Right lobe of liver (tissue), 6 donors: ENCODE measurements at regions not wholly inside any gene's neighbourhood (a gene's known extent, or its start where the extent isn't known, plus 50 kb on each side); places are given as distances from the start of the nearest gene placed in this dataset.

ENCODE experiments used
- ATAC-seq, 4 donors: fragments of 200-7000 bp; cut with Tn5 transposase; one replicate each; pipeline ENCODE4 v1.9.1; 2020; ENCODE audit warnings: mild to moderate bottlenecking in 4 of 4, moderate library complexity in 4 of 4
- DNase-seq, 3 donors: peaks; one replicate each; pipeline ENCODE4 v3.0.0-alpha.2; 2020
- H3K27ac ChIP-seq, 3 donors: fragments of 200-600 bp; one replicate each; pipeline ENCODE4 v1.8.0; 2022
- H3K27me3 ChIP-seq, 2 donors: fragments of 200-600 bp; one replicate each; pipeline ENCODE4 v1.8.0; 2022
- H3K36me3 ChIP-seq, 4 donors: fragments of 200-600 bp; sonication (generic) in 1 of 4; one replicate each; pipeline versions ENCODE4 v1.5.1 to v1.8.0; 2017 to 2022; ENCODE audit warnings: control low read depth in 1 of 4
- H3K4me1 ChIP-seq, 4 donors: fragments of 200-600 bp; sonication (generic) in 1 of 4; one replicate each; pipeline versions ENCODE4 v1.5.1 to v1.8.0; 2017 to 2022; ENCODE audit warnings: control low read depth in 1 of 4
- H3K4me3 ChIP-seq, 3 donors: fragments of 200-600 bp; one replicate each; pipeline ENCODE4 v1.8.0; 2022
- H3K9me3 ChIP-seq, 4 donors: fragments of 200-600 bp; sonication (generic) in 1 of 4; one replicate each; pipeline versions ENCODE4 v1.5.1 to v1.8.0; 2017 to 2022; ENCODE audit warnings: control low read depth in 1 of 4
- POLR2A ChIP-seq: fragments of 450-650 bp; IDR thresholded peaks from one replicate; pipeline ENCODE4 v1.6.1; 2017; ENCODE audit warnings: antibody characterized with exemption, mild to moderate bottlenecking
- WGBS: methylation state at CpG from one replicate; pipeline ENCODE4 v1.1.6; 2018; ENCODE audit warnings: low coverage, low lambda C conversion rate; ENCODE audit not compliant: insufficient coverage; ENCODE audit errors: missing lambda C conversion rate; 5-methylcytosine and 5-hydroxymethylcytosine counted together
- intact Hi-C, 2 donors: fragments of 100-400 bp; cut with DNase I; formaldehyde crosslinking; loops; one replicate each; pipeline versions ENCODE4 v1.11.2 to v1.14.1; 2022
- TF ChIP-seq, protein P1 (sequence below), 4 donors: fragments of 200-600 bp in 3 of 4; fragments of 450-650 bp in 1 of 4; IDR thresholded peaks; one replicate each; pipeline versions ENCODE4 v1.5.1 to v1.8.0; 2016 to 2022; ENCODE audit warnings: antibody characterized with exemption in 4 of 4, mild to moderate bottlenecking in 2 of 4
- donor health status: DM: no; HTN: yes; CAD: no.
- donor health status: DM: no; HTN: no; CAD: no.
- donor health status: DM: no; HTN: no; CAD: no.
- donor health status: DM: no; HTN: yes; CAD: no.
- donor health status: DM: no; HTN: yes; CAD: no.

DNA sequence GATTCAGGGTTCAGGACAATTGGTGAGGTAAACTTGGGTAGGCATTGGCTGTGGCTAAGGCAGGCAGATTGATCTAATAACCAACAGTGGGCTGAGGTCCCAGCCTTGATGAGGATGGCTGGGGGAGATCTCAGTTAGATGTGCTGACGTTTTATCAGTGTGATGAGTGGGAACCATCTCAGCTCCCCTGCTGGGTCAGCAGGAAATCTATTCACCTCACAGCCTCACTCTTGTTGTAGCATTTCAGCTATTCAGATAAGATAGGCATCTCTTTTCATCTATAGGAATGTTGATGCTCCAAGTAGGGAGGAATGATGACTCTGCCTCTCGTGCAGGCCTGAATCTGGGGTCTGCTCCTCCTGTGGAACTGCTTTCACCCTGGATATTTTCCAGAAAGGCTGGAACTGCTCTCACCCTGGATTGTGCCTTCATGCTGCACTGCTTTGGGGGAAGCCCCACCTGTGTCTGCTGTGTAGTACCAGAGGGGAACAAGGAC is 973.7 kb downstream of the NSUN3 start:
- 17% methylated on average over 1 of the region's 2 CpGs for WGBS
- ATAC-seq = no peak
- Histone ChIP-seq H3K36me3 (no peaks in the 10 kb centered on the region), H3K27ac (no peak overlapping the region), H3K9me3 (no peaks in the 10 kb centered on the region), H3K4me1 (no peaks in the 10 kb centered on the region), H3K4me3 (no peak overlapping the region), H3K27me3 (no peaks in the 10 kb centered on the region)
- DNase-seq = no peak
- intact Hi-C loops = no loop called here
- TF ChIP-seq, protein P1, sequence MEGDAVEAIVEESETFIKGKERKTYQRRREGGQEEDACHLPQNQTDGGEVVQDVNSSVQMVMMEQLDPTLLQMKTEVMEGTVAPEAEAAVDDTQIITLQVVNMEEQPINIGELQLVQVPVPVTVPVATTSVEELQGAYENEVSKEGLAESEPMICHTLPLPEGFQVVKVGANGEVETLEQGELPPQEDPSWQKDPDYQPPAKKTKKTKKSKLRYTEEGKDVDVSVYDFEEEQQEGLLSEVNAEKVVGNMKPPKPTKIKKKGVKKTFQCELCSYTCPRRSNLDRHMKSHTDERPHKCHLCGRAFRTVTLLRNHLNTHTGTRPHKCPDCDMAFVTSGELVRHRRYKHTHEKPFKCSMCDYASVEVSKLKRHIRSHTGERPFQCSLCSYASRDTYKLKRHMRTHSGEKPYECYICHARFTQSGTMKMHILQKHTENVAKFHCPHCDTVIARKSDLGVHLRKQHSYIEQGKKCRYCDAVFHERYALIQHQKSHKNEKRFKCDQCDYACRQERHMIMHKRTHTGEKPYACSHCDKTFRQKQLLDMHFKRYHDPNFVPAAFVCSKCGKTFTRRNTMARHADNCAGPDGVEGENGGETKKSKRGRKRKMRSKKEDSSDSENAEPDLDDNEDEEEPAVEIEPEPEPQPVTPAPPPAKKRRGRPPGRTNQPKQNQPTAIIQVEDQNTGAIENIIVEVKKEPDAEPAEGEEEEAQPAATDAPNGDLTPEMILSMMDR (IDR thresholded peaks at IDR 0.05) = no peak
- no peak for TF ChIP-seq POLR2A

DNA sequence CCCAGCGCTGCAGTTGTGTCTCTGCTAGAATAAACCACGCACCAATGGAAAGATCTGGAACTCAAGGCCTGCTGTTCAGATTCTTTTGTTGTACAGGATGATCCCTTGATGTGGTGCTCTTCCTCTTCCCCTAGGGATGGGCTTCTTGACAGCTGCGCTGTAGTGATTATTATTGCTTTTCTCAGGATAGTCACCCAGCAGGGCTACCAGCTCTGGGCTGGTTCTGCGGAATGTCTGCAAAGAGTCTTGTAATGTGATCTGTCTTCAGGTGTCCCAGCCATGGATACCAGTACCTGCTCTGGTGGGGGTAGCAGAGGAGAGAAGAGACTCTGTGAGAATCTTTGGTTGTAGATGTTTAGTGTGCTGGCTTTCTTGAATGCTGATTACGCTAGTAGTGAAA is 974.2 kb downstream of the NSUN3 start:
- Histone ChIP-seq H3K27me3 (no peaks in the 10 kb centered on the region), H3K9me3 (no peaks in the 10 kb centered on the region), H3K36me3 (no peaks in the 10 kb centered on the region), H3K27ac (no peak overlapping the region), H3K4me3 (no peak overlapping the region), H3K4me1 (no peaks in the 10 kb centered on the region)
- TF ChIP-seq, protein P1 (IDR thresholded peaks at IDR 0.05) = no peak
- no peak for TF ChIP-seq POLR2A
- ATAC-seq (no peak), DNase-seq (no peak)
- intact Hi-C loops = no loop called here
- WGBS = 80% methylated on average over 1 of the region's 5 CpGs

DNA sequence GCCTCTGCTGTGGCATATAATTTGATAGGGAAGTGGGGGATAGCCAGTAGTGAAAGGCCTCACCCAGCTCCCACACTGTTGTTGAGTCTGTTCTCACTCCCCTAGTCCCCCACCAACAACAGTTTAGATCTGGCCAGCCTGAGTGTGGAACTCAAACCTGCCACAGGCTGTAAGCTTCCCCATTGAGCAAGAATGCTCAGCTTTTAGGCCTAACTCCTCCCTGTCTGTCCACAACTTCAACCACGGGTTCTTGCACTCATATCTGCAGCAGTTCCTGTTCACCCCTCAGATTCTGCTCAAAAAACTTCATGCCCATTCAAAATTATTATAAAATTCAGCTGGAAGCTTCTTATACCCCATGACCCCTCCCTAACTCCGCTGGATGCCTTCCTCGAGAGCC is 975.1 kb downstream of the NSUN3 start:
- no peak for ATAC-seq
- Histone ChIP-seq H3K27ac (no peak overlapping the region), H3K36me3 (no peaks in the 10 kb centered on the region), H3K9me3 (no peaks in the 10 kb centered on the region), H3K4me1 (no peaks in the 10 kb centered on the region), H3K4me3 (no peak overlapping the region), H3K27me3 (no peaks in the 10 kb centered on the region)
- intact Hi-C loops = no loop called here
- 58% methylated on average over 3 of the region's 3 CpGs for WGBS
- DNase-seq = no peak
- TF ChIP-seq, protein P1 (IDR thresholded peaks at IDR 0.05) = no peak
- TF ChIP-seq POLR2A = no peak

DNA sequence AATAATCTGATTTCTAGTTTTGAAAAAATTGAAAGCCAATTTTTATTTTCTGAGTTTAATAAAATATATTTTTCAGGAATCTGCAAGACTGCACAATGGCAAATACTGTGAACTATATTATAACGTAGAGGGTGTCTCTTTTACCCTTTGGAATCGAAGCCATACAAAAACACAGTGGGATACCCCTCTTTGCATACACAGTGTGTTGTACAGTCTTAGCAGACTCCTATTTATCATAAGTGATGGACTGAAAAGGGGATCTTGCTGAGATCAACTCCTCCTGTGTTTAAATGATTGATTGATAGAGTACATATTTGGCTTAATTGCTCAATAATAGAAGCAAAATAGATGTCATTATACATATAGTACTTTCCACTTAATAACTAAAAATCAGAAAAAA is 981.2 kb downstream of the NSUN3 start:
- no peaks in the 10 kb centered on the region for H3K9me3 ChIP-seq
- no peak overlapping the region for H3K27ac ChIP-seq
- no peaks in the 10 kb centered on the region for H3K27me3 ChIP-seq
- H3K36me3 ChIP-seq = no peaks in the 10 kb centered on the region
- ATAC-seq (no peak), DNase-seq (no peak)
- no peak overlapping the region for H3K4me3 ChIP-seq
- intact Hi-C loops = no loop called here
- no peaks in the 10 kb centered on the region for H3K4me1 ChIP-seq
- TF ChIP-seq POLR2A = no peak
- TF ChIP-seq, protein P1 (IDR thresholded peaks at IDR 0.05) = no peak
- 21% methylated on average over 2 of the region's 2 CpGs for WGBS

DNA sequence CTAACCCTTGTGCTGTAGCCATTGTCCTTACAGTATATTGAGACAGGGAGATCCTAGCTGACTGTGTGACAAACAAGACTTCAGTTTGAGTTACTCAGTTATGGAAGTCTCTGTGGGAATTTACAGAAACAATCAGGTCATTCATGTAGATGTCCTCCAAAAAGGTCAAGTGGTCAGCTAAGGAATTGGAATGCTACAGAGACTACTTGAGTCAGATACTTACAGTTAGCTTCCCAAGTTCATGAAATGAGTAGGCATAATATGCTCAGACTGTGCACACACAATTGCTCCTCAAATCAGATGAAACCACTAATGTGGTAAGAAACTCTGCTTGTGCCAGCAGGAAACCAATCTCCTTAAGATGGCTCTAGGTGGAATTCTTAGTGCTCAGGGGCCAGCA is 985.7 kb downstream of the NSUN3 start:
- intact Hi-C loops = no loop called here

More for the DNA sequence above, 985.7 kb downstream of the NSUN3 start:
- Histone ChIP-seq H3K27me3 (no peaks in the 10 kb centered on the region), H3K9me3 (no peaks in the 10 kb centered on the region), H3K36me3 (no peaks in the 10 kb centered on the region), H3K4me1 (no peaks in the 10 kb centered on the region), H3K27ac (no peak overlapping the region), H3K4me3 (no peak overlapping the region)
- DNase-seq (no peak), ATAC-seq (no peak)
- no peak for TF ChIP-seq POLR2A
- TF ChIP-seq, protein P1 (IDR thresholded peaks at IDR 0.05) = no peak
